GM12873 (cell line): ENCODE measurements at regions not wholly inside any gene's neighbourhood (a gene's known extent, or its start where the extent isn't known, plus 50 kb on each side); places are given as distances from the start of the nearest gene placed in this dataset.

Source experiments
- CTCF ChIP-seq: IDR thresholded peaks from 2 replicates; pipeline ENCODE4 v1.5.1; 2012; ENCODE audit warnings: low read depth, mild to moderate bottlenecking, moderate library complexity, low read length, control low read depth; ENCODE audit not compliant: insufficient read depth; ENCODE audit errors: missing control alignments

- no peak for TF ChIP-seq CTCF
These were observed 379.7 kb downstream of the TMEM38B start for GRCh38 chr9:106074006-106074405.

- TF ChIP-seq CTCF = no peak
These were observed 381.1 kb downstream of the TMEM38B start for GRCh38 chr9:106075236-106075959.

- TF ChIP-seq CTCF = no peak
These were observed 381.6 kb downstream of the TMEM38B start for GRCh38 chr9:106075960-106076327.

- TF ChIP-seq CTCF = no peak
These were observed 382.4 kb downstream of the TMEM38B start for GRCh38 chr9:106076711-106077110.

GRCh38 chr9:106077731-106078130 lies 383.4 kb downstream of the TMEM38B start:
- no peak for TF ChIP-seq CTCF

GRCh38 chr9:106082621-106083020 lies 388.3 kb downstream of the TMEM38B start:
- TF ChIP-seq CTCF = no peak

GRCh38 chr9:106084702-106085101 lies 390.4 kb downstream of the TMEM38B start:
- no peak for TF ChIP-seq CTCF

- no peak for TF ChIP-seq CTCF
These were observed 391.1 kb downstream of the TMEM38B start for GRCh38 chr9:106085479-106085878.
